ENCODE measurements at regions not wholly inside any gene's neighbourhood (a gene's known extent, or its start where the extent isn't known, plus 50 kb on each side); places are given as distances from the start of the nearest gene placed in this dataset.

GRCh38 chr4:27098034-27098433, 237.4 kb downstream of the STIM2 start:
- TF ChIP-seq POLR2A (IDR thresholded peaks at IDR 0.05), result no peak
- no peak for TF ChIP-seq CTCF (IDR thresholded peaks at IDR 0.05)

Data from lower leg skin (tissue), 3 donors.